GM12878 (cell line): ENCODE measurements at regions not wholly inside any gene's neighbourhood (a gene's known extent, or its start where the extent isn't known, plus 50 kb on each side); places are given as distances from the start of the nearest gene placed in this dataset.

Experiments
- BCL3 ChIP-seq: IDR thresholded peaks from 2 replicates; pipeline ENCODE4 v1.6.1; 2011; ENCODE audit warnings: borderline replicate concordance, low read depth, mild to moderate bottlenecking, moderate library complexity, low read length; ENCODE audit not compliant: insufficient read depth, poor library complexity, severe bottlenecking
- BMI1 ChIP-seq: fragments of 450-650 bp; IDR thresholded peaks from 2 replicates; pipeline ENCODE4 v1.6.1; 2016; ENCODE audit warnings: mild to moderate bottlenecking, moderate library complexity, borderline replicate concordance
- BRCA1 ChIP-seq: IDR thresholded peaks from 2 replicates; pipeline ENCODE4 v1.6.1; 2011; ENCODE audit warnings: low read depth, low read length, improper control_type of control experiment
- HCFC1 ChIP-seq: fragments of 150-350 bp; IDR thresholded peaks from 2 replicates; pipeline ENCODE4 v1.6.1; 2014; ENCODE audit warnings: low read length
- HSF1 ChIP-seq: fragments of 150-350 bp; IDR thresholded peaks from 2 replicates; pipeline ENCODE4 v1.6.1; 2014; ENCODE audit warnings: mild to moderate bottlenecking, low read depth, low read length
- RAD21 ChIP-seq: IDR thresholded peaks from 2 replicates; pipeline ENCODE4 v1.6.1; 2011; ENCODE audit warnings: mild to moderate bottlenecking, low read depth, low read length, moderate library complexity; ENCODE audit not compliant: insufficient read depth
- RB1 ChIP-seq: fragments of 450-650 bp; formaldehyde crosslinking; IDR thresholded peaks from 2 replicates; pipeline ENCODE4 v1.6.1; 2017; ENCODE audit warnings: mild to moderate bottlenecking, borderline replicate concordance
- USF1 ChIP-seq: IDR thresholded peaks from 2 replicates; pipeline ENCODE4 v1.6.1; 2011; ENCODE audit warnings: borderline replicate concordance, low read depth, mild to moderate bottlenecking, moderate library complexity, mixed read lengths, low read length; ENCODE audit not compliant: insufficient read depth; ENCODE audit errors: extremely low read length
- ZBTB11 ChIP-seq: fragments of 450-650 bp; formaldehyde crosslinking; IDR thresholded peaks from 2 replicates; pipeline ENCODE4 v1.5.0; 2022; ENCODE audit warnings: mild to moderate bottlenecking, missing genetic modification characterization
- ZNF24 ChIP-seq: fragments of 450-650 bp; IDR thresholded peaks from 2 replicates; pipeline ENCODE4 v1.6.1; 2017; ENCODE audit warnings: antibody characterized with exemption, mild to moderate bottlenecking
- ZNF687 ChIP-seq: fragments of 450-650 bp; IDR thresholded peaks from 2 replicates; pipeline ENCODE4 v1.6.1; 2017; ENCODE audit warnings: mild to moderate bottlenecking, moderate library complexity

GRCh38 chr9:78821126-78821822, 524.3 kb downstream of the PSAT1 start (continued):
- TF ChIP-seq HSF1: no peak
- TF ChIP-seq ZNF24: no peak
- no peak for TF ChIP-seq BCL3
- TF ChIP-seq HCFC1: no peak
- TF ChIP-seq BRCA1: no peak
- no peak for TF ChIP-seq ZNF687
- no peak for TF ChIP-seq BMI1
- TF ChIP-seq USF1: no peak
- peak; percentile 53 for TF ChIP-seq RAD21
- no peak for TF ChIP-seq ZBTB11 (CRISPR knock-in tag)
- no peak for TF ChIP-seq RB1
